Esophagus muscularis mucosa (tissue), 4 donors: ENCODE measurements at regions not wholly inside any gene's neighbourhood (a gene's known extent, or its start where the extent isn't known, plus 50 kb on each side); places are given as distances from the start of the nearest gene placed in this dataset.

Source experiments
- DNase-seq: peaks from one replicate; pipeline ENCODE4 v3.0.0-alpha.2; 2017; ENCODE audit errors: extremely low spot score
- H3K27ac ChIP-seq, 4 donors: fragments of 200-600 bp; sonication (generic); replicated peaks in 1 of 4; 1 replicate in 3 of 4; 2 replicates in 1 of 4; pipeline ENCODE4 v1.5.1; 2016 to 2019; ENCODE audit warnings: mild to moderate bottlenecking in 1 of 4
- H3K27me3 ChIP-seq, 4 donors: fragments of 200-600 bp; sonication (generic); one replicate each; pipeline versions ENCODE4 v1.5.1 to v1.6.0; 2016 to 2019
- H3K36me3 ChIP-seq, 4 donors: fragments of 200-600 bp; sonication (generic); one replicate each; pipeline ENCODE4 v1.5.1; 2016 to 2019
- H3K4me1 ChIP-seq, 4 donors: fragments of 200-600 bp; sonication (generic); one replicate each; pipeline ENCODE4 v1.5.1; 2016 to 2019
- H3K4me3 ChIP-seq, 4 donors: fragments of 200-600 bp; sonication (generic); 1 replicate in 2 of 4; 2 replicates in 2 of 4; pipeline ENCODE4 v1.5.1; 2016 to 2019; ENCODE audit warnings: mild to moderate bottlenecking in 4 of 4, moderate library complexity in 1 of 4
- H3K9me3 ChIP-seq, 4 donors: fragments of 200-600 bp; sonication (generic); 1 replicate in 3 of 4; 2 replicates in 1 of 4; pipeline ENCODE4 v1.5.1; 2016 to 2019
- CTCF ChIP-seq, 3 experiments: fragments of 200-600 bp in 2 of 3; fragments of 450-650 bp in 1 of 3; sonication (generic) in 2 of 3; IDR thresholded peaks; one replicate each; pipeline ENCODE4 v1.5.1; 2017 to 2019; ENCODE audit warnings: antibody characterized with exemption in 3 of 3, mild to moderate bottlenecking in 2 of 3, moderate library complexity in 1 of 3
- EP300 ChIP-seq: sonication (generic); formaldehyde crosslinking; IDR thresholded peaks from one replicate; pipeline ENCODE4 v1.6.1; 2017; ENCODE audit warnings: antibody characterized with exemption
- POLR2A ChIP-seq: fragments of 450-650 bp; IDR thresholded peaks from one replicate; pipeline ENCODE4 v1.6.1; 2017; ENCODE audit warnings: antibody characterized with exemption, moderate library complexity, mild to moderate bottlenecking, low read depth
- POLR2AphosphoS5 ChIP-seq, 2 donors: sonication (generic); formaldehyde crosslinking; IDR thresholded peaks; one replicate each; pipeline ENCODE4 v1.6.1; 2017; ENCODE audit warnings: antibody characterized with exemption in 2 of 2
- WGBS: methylation state at CpG from one replicate; pipeline ENCODE4 v1.1.5; 2018; 5-methylcytosine and 5-hydroxymethylcytosine counted together
- intact Hi-C: fragments of 100-400 bp; cut with DNase I; formaldehyde crosslinking; loops from one replicate; pipeline ENCODE4 v1.15.1; 2023

- no peak for DNase-seq
- intact Hi-C loops, result no loop called here
- Histone ChIP-seq H3K27me3 (no peaks in the 10 kb centered on the region), H3K9me3 (no peaks in the 10 kb centered on the region), H3K36me3 (no peaks in the 10 kb centered on the region), H3K4me3 (no peak overlapping the region), H3K4me1 (no peaks in the 10 kb centered on the region), H3K27ac (no peak overlapping the region)
- TF ChIP-seq EP300, result no peak
- no peak for TF ChIP-seq POLR2A
- TF ChIP-seq POLR2AphosphoS5 (IDR thresholded peaks at IDR 0.05), result no peak
- TF ChIP-seq CTCF (IDR thresholded peaks at IDR 0.05), result no peak
These were observed 2285.3 kb downstream of the LRRC4C start for GRCh38 chr11:39174196-39174595.

GRCh38 chr11:39165021-39165420, 2294.4 kb downstream of the LRRC4C start:
- Histone ChIP-seq H3K27ac (no peak overlapping the region), H3K4me3 (no peak overlapping the region), H3K36me3 (no peaks in the 10 kb centered on the region), H3K27me3 (peaks cover 0 to 8% (median 0%) of the 10 kb centered on the region in 4 donors), H3K4me1 (no peaks in the 10 kb centered on the region), H3K9me3 (no peaks in the 10 kb centered on the region)
- no peak for DNase-seq
- intact Hi-C loops, result no loop called here
- TF ChIP-seq POLR2AphosphoS5 (IDR thresholded peaks at IDR 0.05), result no peak
- TF ChIP-seq CTCF (IDR thresholded peaks at IDR 0.05), result no peak
- TF ChIP-seq EP300, result no peak
- TF ChIP-seq POLR2A, result no peak

GRCh38 chr11:39149214-39149613, 2310.2 kb downstream of the LRRC4C start:
- no peaks in the 10 kb centered on the region for H3K27me3 ChIP-seq
- WGBS, result 67% methylated on average over 1 of the region's 1 CpG
- H3K9me3 ChIP-seq, result no peaks in the 10 kb centered on the region
- intact Hi-C loops, result no loop called here
- no peak for DNase-seq
- no peak overlapping the region for H3K27ac ChIP-seq
- no peak overlapping the region for H3K4me3 ChIP-seq
- H3K36me3 ChIP-seq, result no peaks in the 10 kb centered on the region
- TF ChIP-seq EP300 (no peak), CTCF (IDR thresholded peaks at IDR 0.05) (no peak), POLR2A (no peak), POLR2AphosphoS5 (IDR thresholded peaks at IDR 0.05) (no peak)
- H3K4me1 ChIP-seq, result no peaks in the 10 kb centered on the region

GRCh38 chr11:39145346-39145745, 2314.1 kb downstream of the LRRC4C start:
- H3K27me3 ChIP-seq, result no peaks in the 10 kb centered on the region
- DNase-seq, result no peak
- H3K9me3 ChIP-seq, result no peaks in the 10 kb centered on the region
- intact Hi-C loops, result no loop called here
- H3K4me3 ChIP-seq, result no peak overlapping the region
- 67% methylated on average over 2 of the region's 2 CpGs for WGBS
- no peaks in the 10 kb centered on the region for H3K4me1 ChIP-seq
- no peaks in the 10 kb centered on the region for H3K36me3 ChIP-seq
- no peak overlapping the region for H3K27ac ChIP-seq
- no peak for TF ChIP-seq CTCF (IDR thresholded peaks at IDR 0.05)
- TF ChIP-seq EP300, result no peak
- no peak for TF ChIP-seq POLR2AphosphoS5 (IDR thresholded peaks at IDR 0.05)
- TF ChIP-seq POLR2A, result no peak

GRCh38 chr11:39144351-39145130, 2314.9 kb downstream of the LRRC4C start:
- intact Hi-C loops, result no loop called here
- Histone ChIP-seq H3K4me1 (no peaks in the 10 kb centered on the region), H3K9me3 (no peaks in the 10 kb centered on the region), H3K27me3 (no peaks in the 10 kb centered on the region), H3K27ac (no peak overlapping the region), H3K36me3 (no peaks in the 10 kb centered on the region), H3K4me3 (no peak overlapping the region)
- TF ChIP-seq POLR2A, result no peak
- no peak for TF ChIP-seq EP300
- 72% methylated on average over 3 of the region's 3 CpGs for WGBS
- DNase-seq, result no peak
